Spleen (tissue), 11 donors: ENCODE measurements at regions not wholly inside any gene's neighbourhood (a gene's known extent, or its start where the extent isn't known, plus 50 kb on each side); places are given as distances from the start of the nearest gene placed in this dataset.

Source experiments
- DNase-seq: peaks from one replicate; pipeline ENCODE4 v3.0.0-alpha.2; 2020
- H3K27ac ChIP-seq, 8 donors: fragments of 200-600 bp; sonication (generic) in 7 of 8; 1 replicate in 4 of 8; 2 replicates in 4 of 8; pipeline versions ENCODE4 v1.5.0 to v1.8.0; 2016 to 2021; ENCODE audit warnings: inconsistent platforms in 4 of 8, mild to moderate bottlenecking in 4 of 8, moderate library complexity in 1 of 8
- H3K27me3 ChIP-seq, 7 donors: fragments of 200-600 bp; sonication (generic) in 6 of 7; replicated peaks in 1 of 7; 1 replicate in 4 of 7; 2 replicates in 3 of 7; pipeline versions ENCODE4 v1.5.0 to v1.8.0; 2016 to 2021; ENCODE audit warnings: inconsistent platforms in 3 of 7, mild to moderate bottlenecking in 1 of 7
- H3K36me3 ChIP-seq, 6 donors: fragments of 200-600 bp; sonication (generic) in 5 of 6; 1 replicate in 4 of 6; 2 replicates in 2 of 6; pipeline versions ENCODE4 v1.5.0 to v1.8.0; 2016 to 2021; ENCODE audit warnings: inconsistent platforms in 2 of 6
- H3K4me1 ChIP-seq, 6 donors: fragments of 200-600 bp; sonication (generic) in 5 of 6; 1 replicate in 3 of 6; 2 replicates in 3 of 6; pipeline versions ENCODE4 v1.5.0 to v1.8.0; 2016 to 2021; ENCODE audit warnings: inconsistent platforms in 3 of 6
- H3K4me3 ChIP-seq, 8 donors: fragments of 200-600 bp; sonication (generic) in 7 of 8; 1 replicate in 4 of 8; 2 replicates in 4 of 8; pipeline versions ENCODE4 v1.5.0 to v1.8.0; 2016 to 2021; ENCODE audit warnings: inconsistent platforms in 4 of 8, mild to moderate bottlenecking in 4 of 8, moderate library complexity in 2 of 8
- H3K9me3 ChIP-seq, 8 donors: fragments of 200-600 bp; sonication (generic) in 7 of 8; 1 replicate in 4 of 8; 2 replicates in 4 of 8; pipeline versions ENCODE4 v1.5.0 to v1.8.0; 2016 to 2021; ENCODE audit warnings: inconsistent platforms in 4 of 8
- CTCF ChIP-seq, 11 experiments: fragments of 200-600 bp in 7 of 11; fragments of 450-650 bp in 4 of 11; sonication (generic) in 4 of 11; IDR thresholded peaks in 8 of 11; conservative IDR thresholded peaks in 3 of 11; 1 replicate in 7 of 11; 2 replicates in 4 of 11; pipeline versions ENCODE4 v1.4.0 to v1.8.0; 2016 to 2021; ENCODE audit warnings: antibody characterized with exemption in 11 of 11, inconsistent platforms in 4 of 11, mild to moderate bottlenecking in 1 of 11
- POLR2A ChIP-seq, 3 donors: fragments of 450-650 bp; IDR thresholded peaks; one replicate each; pipeline ENCODE4 v1.5.1; 2017; ENCODE audit warnings: antibody characterized with exemption in 3 of 3, mild to moderate bottlenecking in 1 of 3
- POLR2AphosphoS5 ChIP-seq, 3 donors: sonication (generic); formaldehyde crosslinking; IDR thresholded peaks; one replicate each; pipeline ENCODE4 v1.5.1; 2017; ENCODE audit warnings: antibody characterized with exemption in 3 of 3
- WGBS, 5 donors: extraction: QIAGEN DNeasy Blood & Tissue Kit in 3 of 5; methylation state at CpG; one replicate each; pipeline versions ENCODE4 v1.1.5 to v1.1.7; 2013 to 2018; 5-methylcytosine and 5-hydroxymethylcytosine counted together
- intact Hi-C: fragments of 100-400 bp; cut with DNase I; formaldehyde crosslinking; loops from one replicate; pipeline ENCODE4 v1.15.0; 2023; ENCODE audit warnings: low total_unique reads
- donor health status: healthy with polysubstance abuse.
- donor health status: DM: no; HTN: no; CAD: no; lungs with moderate emphysema.
- donor health status: DM: no; HTN: no; CAD: no.
- donor health status: Bipolar disorder and iron deficiency.
- donor health status: healthy.
- donor health status: DM: no; HTN: no; CAD: no.
- donor health status: DM: yes; HTN: yes; CAD: no.

GRCh38 chr2:175441181-175441761 is 259.8 kb upstream of the ATP5MC3 start:
- Histone ChIP-seq H3K4me1 (no peaks in the 10 kb centered on the region), H3K4me3 (no peak overlapping the region), H3K9me3 (no peaks in the 10 kb centered on the region), H3K27me3 (peaks cover 0 to 9% (median 0%) of the 10 kb centered on the region in 7 donors), H3K27ac (no peak overlapping the region), H3K36me3 (no peaks in the 10 kb centered on the region)
- TF ChIP-seq POLR2AphosphoS5 (IDR thresholded peaks at IDR 0.05), result no peak
- no peak for TF ChIP-seq POLR2A (IDR thresholded peaks at IDR 0.05)
- 68 to 82% (median 77%) methylated on average over 5 of the region's 5 CpGs for WGBS, 5 donors
- no peak for DNase-seq
- intact Hi-C loops, result no loop called here

GRCh38 chr2:175439416-175439815 is 257.9 kb upstream of the ATP5MC3 start:
- H3K36me3 ChIP-seq, result no peaks in the 10 kb centered on the region
- no peak for DNase-seq
- WGBS, 5 donors, result 25 to 48% (median 36%) methylated on average over 1 of the region's 1 CpG
- intact Hi-C loops, result no loop called here
- no peak overlapping the region for H3K27ac ChIP-seq
- peaks cover 0 to 9% (median 0%) of the 10 kb centered on the region in 7 donors for H3K27me3 ChIP-seq
- no peak overlapping the region for H3K4me3 ChIP-seq
- H3K9me3 ChIP-seq, result no peaks in the 10 kb centered on the region
- TF ChIP-seq POLR2AphosphoS5 (IDR thresholded peaks at IDR 0.05) (no peak), CTCF (IDR thresholded peaks at IDR 0.05 in 8 of 11, conservative IDR thresholded peaks at IDR 0.05 in 3 of 11) (no peak), POLR2A (IDR thresholded peaks at IDR 0.05) (no peak)
- no peaks in the 10 kb centered on the region for H3K4me1 ChIP-seq

- intact Hi-C loops, result no loop called here
These were observed 255.7 kb upstream of the ATP5MC3 start for GRCh38 chr2:175437167-175437566.

GRCh38 chr2:175436076-175436475 is 254.6 kb upstream of the ATP5MC3 start:
- H3K27me3 ChIP-seq, result peaks cover 0 to 9% (median 0%) of the 10 kb centered on the region in 7 donors
- no peaks in the 10 kb centered on the region for H3K36me3 ChIP-seq
- DNase-seq, result no peak
- WGBS, 5 donors, result 82 to 99% (median 91%) methylated on average over 2 of the region's 2 CpGs
- TF ChIP-seq CTCF (IDR thresholded peaks at IDR 0.05 in 8 of 11, conservative IDR thresholded peaks at IDR 0.05 in 3 of 11), result no peak
- no peak for TF ChIP-seq POLR2AphosphoS5 (IDR thresholded peaks at IDR 0.05)
- no peak for TF ChIP-seq POLR2A (IDR thresholded peaks at IDR 0.05)
- intact Hi-C loops, result no loop called here
- no peaks in the 10 kb centered on the region for H3K9me3 ChIP-seq
- no peak overlapping the region for H3K27ac ChIP-seq
- H3K4me3 ChIP-seq, result no peak overlapping the region
- no peaks in the 10 kb centered on the region for H3K4me1 ChIP-seq

More at GRCh38 chr2:175437167-175437566, 255.7 kb upstream of the ATP5MC3 start:
- Histone ChIP-seq H3K4me3 (no peak overlapping the region), H3K27me3 (peaks cover 0 to 9% (median 0%) of the 10 kb centered on the region in 7 donors), H3K4me1 (no peaks in the 10 kb centered on the region), H3K27ac (no peak overlapping the region), H3K36me3 (no peaks in the 10 kb centered on the region), H3K9me3 (no peaks in the 10 kb centered on the region)
- no peak for DNase-seq
- TF ChIP-seq CTCF (IDR thresholded peaks at IDR 0.05 in 8 of 11, conservative IDR thresholded peaks at IDR 0.05 in 3 of 11) (no peak), POLR2AphosphoS5 (IDR thresholded peaks at IDR 0.05) (no peak), POLR2A (IDR thresholded peaks at IDR 0.05) (no peak)
